Left renal cortex interstitium (tissue), 4 donors: ENCODE measurements at regions not wholly inside any gene's neighbourhood (a gene's known extent, or its start where the extent isn't known, plus 50 kb on each side); places are given as distances from the start of the nearest gene placed in this dataset.

Source experiments
- DNase-seq, 4 donors: peaks; one replicate each; pipeline ENCODE4 v3.0.0-alpha.2; 2013; ENCODE audit warnings: low read depth in 4 of 4, low spot score in 2 of 4, missing footprints in 1 of 4

- DNase-seq = no peak
Observed at GRCh38 chr6:17225767-17226630, 55.2 kb upstream of the RBM24 start.

- DNase-seq = no peak
Observed at GRCh38 chr6:17226786-17227233, 54.4 kb upstream of the RBM24 start.

GRCh38 chr6:17227403-17227802 lies 53.8 kb upstream of the RBM24 start:
- no peak for DNase-seq
